ENCODE measurements at regions not wholly inside any gene's neighbourhood (a gene's known extent, or its start where the extent isn't known, plus 50 kb on each side); places are given as distances from the start of the nearest gene placed in this dataset.

- TF ChIP-seq, protein P1, sequence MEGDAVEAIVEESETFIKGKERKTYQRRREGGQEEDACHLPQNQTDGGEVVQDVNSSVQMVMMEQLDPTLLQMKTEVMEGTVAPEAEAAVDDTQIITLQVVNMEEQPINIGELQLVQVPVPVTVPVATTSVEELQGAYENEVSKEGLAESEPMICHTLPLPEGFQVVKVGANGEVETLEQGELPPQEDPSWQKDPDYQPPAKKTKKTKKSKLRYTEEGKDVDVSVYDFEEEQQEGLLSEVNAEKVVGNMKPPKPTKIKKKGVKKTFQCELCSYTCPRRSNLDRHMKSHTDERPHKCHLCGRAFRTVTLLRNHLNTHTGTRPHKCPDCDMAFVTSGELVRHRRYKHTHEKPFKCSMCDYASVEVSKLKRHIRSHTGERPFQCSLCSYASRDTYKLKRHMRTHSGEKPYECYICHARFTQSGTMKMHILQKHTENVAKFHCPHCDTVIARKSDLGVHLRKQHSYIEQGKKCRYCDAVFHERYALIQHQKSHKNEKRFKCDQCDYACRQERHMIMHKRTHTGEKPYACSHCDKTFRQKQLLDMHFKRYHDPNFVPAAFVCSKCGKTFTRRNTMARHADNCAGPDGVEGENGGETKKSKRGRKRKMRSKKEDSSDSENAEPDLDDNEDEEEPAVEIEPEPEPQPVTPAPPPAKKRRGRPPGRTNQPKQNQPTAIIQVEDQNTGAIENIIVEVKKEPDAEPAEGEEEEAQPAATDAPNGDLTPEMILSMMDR (conservative IDR thresholded peaks at IDR 0.05; ENCODE audit: low read depth, low read length), result no peak
- no peak for DNase-seq (ENCODE audit: low read depth)
- no peak overlapping the region for H3K4me3 ChIP-seq (ENCODE audit: low read depth, low read length)
These were observed 786.1 kb downstream of the KCNJ2 start for GRCh38 chr17:70955441-70955840.

DNA sequence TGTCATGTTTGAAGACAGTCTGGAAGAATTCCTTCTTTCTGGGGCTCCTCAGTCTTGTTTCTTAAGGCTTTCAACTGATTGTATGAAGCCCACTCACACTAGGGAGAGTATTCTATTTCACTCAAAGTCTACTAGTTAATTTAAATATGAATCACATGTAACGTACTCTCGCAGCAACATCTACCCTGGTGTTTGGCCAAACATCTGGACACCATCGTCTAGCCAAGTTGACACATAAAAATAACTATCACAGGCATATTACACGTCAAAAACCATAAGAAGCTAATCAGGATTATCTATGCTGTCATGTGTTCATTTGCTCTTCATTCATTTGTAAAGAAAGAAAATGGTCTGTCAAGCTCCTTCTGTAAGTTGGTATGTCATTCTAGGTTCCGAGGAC, 787.4 kb downstream of the KCNJ2 start:
- TF ChIP-seq, protein P1 (conservative IDR thresholded peaks at IDR 0.05; ENCODE audit: low read depth, low read length), result no peak
- H3K4me3 ChIP-seq (ENCODE audit: low read depth, low read length), result no peak overlapping the region
- no peak for DNase-seq (ENCODE audit: low read depth)

DNA sequence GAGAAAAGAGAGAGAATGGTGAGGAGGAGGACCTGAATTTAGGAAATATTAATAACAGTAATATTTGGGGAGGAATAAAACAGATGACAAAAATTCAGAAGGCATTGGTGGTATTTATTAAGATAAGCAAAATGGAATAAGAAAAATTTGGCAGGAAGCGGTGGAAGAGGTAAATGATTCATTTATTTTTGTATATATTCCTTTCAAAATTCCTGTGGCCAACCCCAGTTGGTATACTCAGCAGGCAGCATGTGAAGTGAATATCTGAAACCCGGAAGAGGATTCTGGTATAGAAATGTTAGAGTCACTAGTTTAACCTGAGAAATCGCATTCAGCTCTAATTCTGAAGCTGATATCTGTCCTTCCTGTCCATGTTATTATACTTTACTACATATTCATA, 792.0 kb downstream of the KCNJ2 start:
- TF ChIP-seq, protein P1 (conservative IDR thresholded peaks at IDR 0.05; ENCODE audit: low read depth, low read length), result no peak
- peak; percentile 71 for DNase-seq (ENCODE audit: low read depth)
- no peak overlapping the region for H3K4me3 ChIP-seq (ENCODE audit: low read depth, low read length)

- no peak overlapping the region for H3K4me3 ChIP-seq (ENCODE audit: low read depth, low read length)
- TF ChIP-seq, protein P1 (conservative IDR thresholded peaks at IDR 0.05; ENCODE audit: low read depth, low read length), result no peak
- peak; percentile 61 for DNase-seq (ENCODE audit: low read depth)
These were observed 799.0 kb downstream of the KCNJ2 start for GRCh38 chr17:70968302-70968701.

GRCh38 chr17:70969521-70970034, 800.2 kb downstream of the KCNJ2 start:
- TF ChIP-seq, protein P1 (conservative IDR thresholded peaks at IDR 0.05; ENCODE audit: low read depth, low read length), result no peak
- H3K4me3 ChIP-seq (ENCODE audit: low read depth, low read length), result no peak overlapping the region
- DNase-seq (ENCODE audit: low read depth), result no peak

- no peak for DNase-seq (ENCODE audit: low read depth)
- TF ChIP-seq, protein P1 (conservative IDR thresholded peaks at IDR 0.05; ENCODE audit: low read depth, low read length), result no peak
- no peak overlapping the region for H3K4me3 ChIP-seq (ENCODE audit: low read depth, low read length)
These were observed 807.1 kb downstream of the KCNJ2 start for GRCh38 chr17:70976447-70976846.

DNA sequence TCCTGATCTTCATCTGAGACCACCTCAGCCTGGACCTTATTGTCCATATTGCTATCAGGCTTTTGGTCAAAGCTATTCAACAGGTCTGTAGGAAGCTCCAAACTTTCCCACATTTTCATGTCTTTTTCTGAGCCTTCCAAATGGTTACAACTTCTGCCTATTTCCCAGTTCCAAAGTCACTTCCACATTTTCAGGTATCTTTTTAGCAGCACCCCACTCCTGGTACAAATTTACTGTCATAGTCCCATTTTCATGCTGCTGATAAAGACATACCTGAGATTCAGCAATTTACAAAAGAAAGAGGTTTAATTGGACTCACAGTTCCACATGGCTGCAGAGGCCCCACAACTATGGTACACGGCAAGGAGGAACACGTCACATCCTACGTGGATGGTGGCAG, 815.5 kb downstream of the KCNJ2 start:
- DNase-seq (ENCODE audit: low read depth), result no peak
- H3K4me3 ChIP-seq (ENCODE audit: low read depth, low read length), result no peak overlapping the region
- TF ChIP-seq, protein P1 (conservative IDR thresholded peaks at IDR 0.05; ENCODE audit: low read depth, low read length), result no peak
